HG03439 (cell line): ENCODE measurements at regions not wholly inside any gene's neighbourhood (a gene's known extent, or its start where the extent isn't known, plus 50 kb on each side); places are given as distances from the start of the nearest gene placed in this dataset.

Experiments used
- ATAC-seq: cut with Tn5 transposase; IDR thresholded peaks from one replicate; pipeline ENCODE4 v1.9.1; 2021; ENCODE audit warnings: mild to moderate bottlenecking, moderate library complexity; ENCODE audit not compliant: unreplicated experiment

- ATAC-seq = no peak
Observed at GRCh38 chr2:63775191-63775590, 66.5 kb upstream of the UGP2 start.

DNA sequence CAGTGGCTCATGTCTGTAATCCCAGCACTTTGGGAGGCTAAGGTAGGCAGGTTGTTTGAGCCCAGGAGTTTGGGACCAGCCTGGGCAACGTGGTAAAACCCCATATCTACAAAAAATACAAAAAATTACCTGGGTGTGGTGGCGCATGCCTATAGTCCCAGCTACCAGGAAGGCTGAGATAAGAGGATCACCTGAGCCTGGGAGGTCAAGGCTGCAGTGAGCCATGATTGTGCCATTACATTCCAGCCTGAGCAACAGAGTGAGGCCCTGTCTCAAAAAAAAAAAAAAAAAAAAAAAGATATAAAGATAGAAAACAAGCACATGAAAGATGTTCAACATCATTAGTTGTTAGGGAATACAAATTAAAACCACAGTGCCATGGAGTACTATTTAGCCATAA is 65.3 kb upstream of the UGP2 start:
- no peak for ATAC-seq

DNA sequence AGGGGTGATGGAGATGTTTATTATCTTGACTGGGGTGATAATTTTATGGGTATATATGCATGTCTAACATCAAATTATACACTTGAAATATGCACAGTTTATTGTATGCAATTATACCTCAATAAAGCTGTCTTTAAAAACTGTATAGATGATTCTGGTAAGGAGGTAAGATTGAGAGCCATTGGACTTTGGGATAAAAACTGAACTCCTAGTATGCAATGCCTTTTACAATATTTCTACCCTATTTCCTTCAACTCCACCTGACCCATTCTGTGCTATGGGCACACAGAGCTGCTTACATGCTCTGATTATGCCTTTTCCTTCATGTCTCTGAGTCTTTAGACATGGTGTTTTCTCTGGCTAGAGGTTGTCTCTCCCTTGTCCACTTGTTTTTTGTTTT is 63.9 kb upstream of the UGP2 start:
- no peak for ATAC-seq

GRCh38 chr2:63778391-63778790 is 63.3 kb upstream of the UGP2 start:
- no peak for ATAC-seq

- ATAC-seq = no peak
Observed at GRCh38 chr2:63780518-63781155, 61.1 kb upstream of the UGP2 start.

GRCh38 chr2:63784461-63784860 is 57.2 kb upstream of the UGP2 start:
- no peak for ATAC-seq

- no peak for ATAC-seq
Observed at GRCh38 chr2:63785096-63785495, 56.6 kb upstream of the UGP2 start.

DNA sequence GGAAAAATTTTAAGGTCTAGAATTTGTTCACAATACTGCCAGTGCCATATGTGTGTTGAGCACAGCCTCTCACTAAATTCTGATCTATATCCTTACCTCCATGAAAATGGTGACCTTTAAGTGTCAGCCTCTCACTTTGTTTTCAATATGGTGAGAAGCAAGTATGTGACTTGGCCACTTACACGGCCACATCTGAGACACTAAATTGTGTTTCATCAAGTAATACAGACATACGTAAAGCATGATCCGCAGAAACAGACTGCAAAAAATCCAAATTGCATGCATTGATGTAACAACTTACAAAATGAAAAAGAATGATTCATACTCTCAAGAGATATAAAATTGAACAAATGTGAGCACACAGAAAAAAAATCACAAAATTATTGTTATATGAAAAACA is 55.2 kb upstream of the UGP2 start:
- no peak for ATAC-seq

DNA sequence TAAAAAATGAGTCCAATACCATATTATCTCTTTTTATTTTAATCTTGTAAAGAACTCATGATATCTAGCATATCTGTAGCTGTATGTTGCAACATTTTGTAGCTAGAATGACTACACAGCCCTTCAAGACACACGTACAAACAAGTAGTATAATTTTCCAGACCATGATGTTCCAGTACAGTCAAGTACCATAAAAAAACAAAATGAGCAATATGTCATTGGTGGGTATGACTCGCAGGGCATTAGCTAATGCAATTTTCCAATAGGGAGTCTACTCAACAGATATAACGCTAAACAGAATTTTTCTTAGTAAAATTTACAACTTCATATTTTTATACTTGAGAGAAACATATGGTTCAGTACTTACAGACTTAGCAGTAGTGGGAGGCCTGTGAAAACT is 53.6 kb upstream of the UGP2 start:
- ATAC-seq = no peak

DNA sequence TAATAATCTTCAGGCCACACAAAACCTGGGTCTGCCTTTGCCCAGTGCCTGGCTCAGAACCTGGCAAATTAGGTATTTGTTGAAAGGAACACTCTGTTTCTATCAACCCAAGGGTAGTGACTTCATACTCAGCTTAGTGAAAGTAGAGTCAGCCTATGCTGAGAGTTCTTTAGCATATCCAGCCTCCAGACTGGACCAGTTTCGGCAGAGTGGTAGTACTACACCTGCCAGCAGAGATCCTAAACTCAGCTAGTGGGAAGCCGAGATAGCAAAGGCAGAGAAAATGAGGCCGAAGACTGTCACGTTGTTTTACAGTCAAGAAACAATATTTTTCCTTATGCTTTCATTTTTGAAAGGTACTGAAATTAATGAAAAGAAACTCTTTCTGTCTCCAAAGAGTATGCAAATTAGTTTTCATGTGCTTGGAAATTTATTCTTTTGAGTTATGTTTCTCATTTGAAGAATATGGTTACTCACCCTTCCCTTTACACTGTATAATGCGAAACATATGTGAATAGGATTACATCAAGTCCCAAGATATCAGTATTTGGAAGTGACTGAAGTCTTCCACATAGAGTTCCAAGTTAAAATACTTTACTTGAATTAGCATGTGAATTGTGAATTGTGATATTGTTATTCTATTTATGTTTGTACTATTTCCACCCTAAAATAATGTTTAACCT is 52.2 kb upstream of the UGP2 start:
- no peak for ATAC-seq

DNA sequence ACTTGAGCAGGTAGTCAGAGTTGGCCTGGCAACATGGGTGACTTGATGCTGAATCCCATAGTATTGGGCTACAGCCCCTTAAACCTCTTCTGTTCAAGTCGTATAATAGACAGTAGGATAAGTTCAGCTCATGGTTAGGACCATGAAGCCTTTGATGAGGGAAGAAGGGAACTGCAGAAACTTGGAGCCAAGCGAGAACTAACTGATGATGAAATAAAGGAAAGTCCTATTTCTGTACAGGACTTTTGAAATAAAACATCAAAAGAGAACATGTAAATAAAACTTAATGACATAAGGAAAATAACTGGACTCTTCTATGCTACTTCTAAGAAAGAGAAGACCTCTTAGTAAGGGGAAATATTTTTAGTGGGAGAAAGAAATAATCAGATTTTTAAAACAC is 51.2 kb upstream of the UGP2 start:
- no peak for ATAC-seq

DNA sequence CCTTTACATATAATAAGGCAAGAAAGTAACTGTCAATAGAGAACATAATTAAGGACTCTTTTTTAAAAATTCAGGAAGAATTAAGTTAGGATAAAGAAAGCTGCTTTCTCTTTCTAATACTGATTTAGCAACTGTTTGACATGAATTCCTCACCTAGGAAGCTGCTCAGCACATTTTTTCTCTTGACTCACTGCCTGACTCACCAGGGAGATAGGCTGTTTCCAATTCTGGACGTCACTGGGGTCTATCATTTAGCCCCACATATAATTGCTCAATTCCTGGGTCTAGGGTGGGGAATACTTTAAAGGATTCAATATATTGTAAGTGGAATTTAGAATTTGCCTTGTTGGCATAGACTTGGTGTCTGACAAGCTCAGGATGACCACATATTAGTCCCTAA is 50.8 kb upstream of the UGP2 start:
- ATAC-seq = no peak

DNA sequence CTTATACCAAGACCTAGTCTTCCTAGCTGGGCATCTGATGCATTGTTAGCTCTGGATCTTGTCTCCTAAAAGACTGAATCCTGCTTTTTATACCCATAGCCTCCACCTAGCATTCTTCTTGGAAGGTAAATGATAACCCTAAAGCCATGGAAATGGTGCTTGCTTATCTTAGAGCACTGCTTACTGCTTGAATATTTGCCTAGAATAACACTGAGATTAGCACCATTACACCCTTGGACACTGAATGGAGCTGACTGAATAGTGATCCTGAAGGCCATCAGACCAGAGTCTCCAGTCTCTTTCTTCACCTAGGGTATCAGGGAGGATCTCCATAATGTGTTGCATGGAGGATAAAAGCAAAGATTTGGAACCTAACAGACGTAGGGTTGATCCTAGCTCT is 50.3 kb upstream of the UGP2 start:
- ATAC-seq = no peak
